GM12872 (cell line): ENCODE measurements at regions not wholly inside any gene's neighbourhood (a gene's known extent, or its start where the extent isn't known, plus 50 kb on each side); places are given as distances from the start of the nearest gene placed in this dataset.

Experiments used
- CTCF ChIP-seq: IDR thresholded peaks from 3 replicates; pipeline ENCODE4 v1.5.1; 2011; ENCODE audit warnings: low read depth, mild to moderate bottlenecking, low read length, moderate library complexity; ENCODE audit not compliant: insufficient read depth

DNA sequence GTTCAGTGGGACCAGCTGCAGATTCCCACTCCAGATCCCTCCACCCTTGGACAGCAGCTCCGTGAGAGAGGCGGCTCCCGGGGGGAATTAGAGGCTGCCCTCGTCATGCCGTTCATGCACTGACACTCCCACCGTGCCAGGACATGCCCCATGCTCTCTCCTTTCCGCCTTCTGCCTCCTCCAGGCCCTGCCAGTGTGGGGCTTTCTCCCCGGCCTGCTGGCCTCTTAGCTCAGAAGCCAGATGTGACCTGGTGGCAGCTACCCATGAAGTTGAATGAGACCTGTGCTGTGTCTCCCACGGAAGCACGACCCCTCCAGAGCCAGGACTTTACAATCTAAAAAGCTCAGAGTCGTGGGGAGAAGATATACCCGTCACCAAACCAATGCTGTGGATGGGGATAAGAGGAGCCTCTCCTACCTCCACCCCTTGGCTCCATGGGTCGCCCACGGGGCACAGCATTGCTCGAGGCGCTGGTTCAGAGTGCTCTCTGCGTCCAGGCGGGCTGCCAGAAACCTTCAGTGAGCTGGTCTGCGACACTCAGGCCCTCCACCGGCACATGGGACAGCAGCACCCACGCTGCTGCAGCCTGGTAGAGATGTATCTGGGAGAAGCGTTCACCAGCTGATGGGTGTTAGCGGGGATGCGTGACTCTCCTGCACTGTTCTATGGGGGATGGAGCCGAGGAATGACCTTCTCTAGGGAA lies 111.0 kb upstream of the GPC1 start:
- no peak for TF ChIP-seq CTCF

DNA sequence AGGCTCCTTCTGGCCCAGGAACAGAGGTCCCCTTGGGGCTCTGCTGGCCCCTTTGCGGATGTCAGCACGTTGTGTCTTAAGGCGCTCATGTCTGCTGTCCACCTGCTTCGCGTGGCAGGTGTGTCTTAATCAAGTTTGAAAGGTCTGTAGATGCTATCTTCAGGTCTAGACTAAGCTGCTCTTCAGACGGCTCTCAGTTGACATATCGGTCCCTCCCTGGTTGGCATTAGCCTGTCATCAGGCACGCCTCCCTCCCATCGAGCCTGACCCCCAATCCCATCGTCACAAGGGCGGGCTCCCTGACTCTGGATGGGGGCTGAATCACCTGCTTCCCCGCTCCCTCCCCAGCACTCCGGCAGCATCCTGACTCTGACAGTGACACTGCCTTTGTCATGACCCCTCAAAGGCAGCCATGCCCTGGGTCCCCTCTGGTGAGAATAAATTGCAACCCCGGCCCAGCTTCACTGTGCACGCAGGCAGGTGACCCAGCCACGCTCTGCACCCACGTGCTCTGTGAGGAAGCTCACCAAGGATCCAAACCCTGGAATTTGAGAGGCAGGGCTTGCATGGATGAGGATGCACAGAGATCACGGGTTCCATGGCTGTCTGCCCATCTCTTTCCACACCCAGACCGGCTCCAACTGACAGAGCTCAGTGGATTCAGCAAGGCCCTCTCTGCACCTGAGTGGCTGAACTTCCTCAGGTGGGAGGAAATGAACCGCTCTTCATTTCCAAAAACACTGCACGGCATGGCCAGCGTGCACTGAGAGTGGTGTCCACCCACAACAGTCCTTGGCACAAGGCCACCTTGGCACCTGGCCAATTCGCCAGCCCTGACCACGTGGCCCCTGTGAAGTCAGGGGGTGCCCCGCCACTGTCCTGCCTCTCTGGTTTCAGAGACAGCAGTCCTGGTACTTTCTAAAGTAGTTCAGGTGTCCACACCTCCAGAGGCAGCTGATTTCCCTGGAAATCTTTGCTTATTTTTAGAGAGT lies 110.2 kb upstream of the GPC1 start:
- no peak for TF ChIP-seq CTCF

DNA sequence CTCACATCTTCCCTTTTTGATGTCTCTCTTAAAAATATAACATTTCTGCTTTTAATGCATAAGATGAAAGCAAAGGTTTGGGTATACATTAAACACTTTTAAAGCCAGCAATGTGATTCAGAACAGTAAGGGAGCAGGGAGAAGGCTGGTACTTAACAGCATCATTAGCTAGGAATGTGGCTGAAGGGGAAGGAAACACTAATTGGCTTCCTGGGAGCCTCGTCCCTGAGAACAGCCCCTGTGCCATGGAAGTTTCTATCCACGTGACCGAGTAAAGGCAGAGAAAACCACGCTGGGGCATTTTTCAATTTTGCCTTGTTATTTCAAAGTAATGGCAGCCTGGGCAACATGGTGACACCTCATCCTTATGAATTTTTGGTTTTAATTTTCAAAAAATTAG lies 109.2 kb upstream of the GPC1 start:
- TF ChIP-seq CTCF: no peak

DNA sequence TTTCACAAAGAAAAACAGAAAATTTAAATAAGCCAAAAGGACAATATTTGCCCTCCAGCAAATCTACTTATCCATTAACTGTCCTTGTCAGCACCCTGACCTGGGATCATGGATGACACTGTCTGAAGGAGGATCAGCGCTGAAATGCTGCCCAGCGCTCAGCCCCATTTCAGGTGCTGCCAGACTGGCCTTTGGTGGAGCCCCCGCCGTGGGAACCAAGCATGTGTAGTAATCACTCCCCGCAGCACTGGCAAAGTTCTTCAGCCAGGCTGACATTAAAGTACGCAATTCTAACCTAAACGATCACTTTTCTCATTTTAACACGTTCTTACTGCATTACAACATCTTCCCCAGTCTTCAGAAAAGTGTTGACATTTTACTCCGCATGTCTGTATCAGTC lies 108.6 kb upstream of the GPC1 start:
- TF ChIP-seq CTCF: no peak

GRCh38 chr2:240327566-240327965 lies 107.9 kb upstream of the GPC1 start:
- no peak for TF ChIP-seq CTCF

DNA sequence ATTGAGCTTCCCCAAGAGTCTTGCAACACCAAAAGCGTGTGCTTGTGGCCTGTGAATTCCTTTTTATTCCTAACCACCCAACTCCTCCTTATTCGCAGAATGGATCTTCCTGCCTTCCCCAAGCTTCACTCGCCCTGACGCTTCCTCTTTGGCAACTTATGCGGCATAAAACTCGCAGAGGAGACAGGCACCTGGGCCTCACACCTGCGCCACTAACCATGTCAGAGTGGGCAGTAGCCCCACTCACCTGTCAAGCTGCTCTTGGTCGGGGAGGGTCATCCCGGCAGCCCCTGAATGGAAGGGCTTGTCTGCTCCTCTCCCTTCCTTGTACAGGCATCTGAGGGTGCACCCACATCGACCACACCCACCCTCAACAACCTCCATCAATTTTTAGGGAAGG lies 106.9 kb upstream of the GPC1 start:
- TF ChIP-seq CTCF: no peak

DNA sequence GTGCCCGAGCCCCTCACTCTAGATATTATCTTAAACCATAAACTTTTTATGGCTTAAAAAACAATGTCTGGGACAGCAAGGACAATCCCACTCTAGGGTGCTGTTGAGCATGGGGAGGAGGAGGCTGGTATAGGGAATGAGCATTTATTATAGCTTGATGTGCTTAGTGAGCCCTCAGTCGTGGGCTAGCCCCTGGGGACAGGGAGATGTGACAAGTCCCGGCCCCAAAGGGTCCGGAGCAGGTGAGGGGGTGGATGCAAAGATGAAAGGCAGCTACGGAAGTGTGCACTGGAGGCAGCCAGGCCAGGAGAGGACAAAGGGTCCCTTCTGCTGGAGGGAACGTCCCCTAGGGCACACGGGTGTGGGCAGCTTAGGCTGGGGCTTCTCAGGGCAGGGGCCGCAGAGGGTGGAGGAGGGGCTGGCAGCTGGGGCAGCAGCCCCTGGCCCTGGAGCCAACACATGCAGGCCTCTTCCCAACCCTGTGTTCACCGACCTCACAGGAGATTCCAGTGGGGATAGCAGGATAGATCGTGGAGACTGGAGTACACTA lies 106.3 kb upstream of the GPC1 start:
- no peak for TF ChIP-seq CTCF
